Heart left ventricle (tissue), 16 donors: ENCODE measurements at regions not wholly inside any gene's neighbourhood (a gene's known extent, or its start where the extent isn't known, plus 50 kb on each side); places are given as distances from the start of the nearest gene placed in this dataset.

ENCODE experiments used
- ATAC-seq, 4 donors: fragments of 200-7000 bp; cut with Tn5 transposase; one replicate each; pipeline ENCODE4 v1.9.1; 2020 to 2022; ENCODE audit warnings: moderate library complexity in 4 of 4, mild to moderate bottlenecking in 3 of 4, moderate number of reproducible peaks in 1 of 4
- DNase-seq, 5 donors: peaks; one replicate each; pipeline ENCODE4 v3.0.0-alpha.2; 2020
- H3K27ac ChIP-seq, 12 donors: fragments of 200-600 bp; sonication (generic) in 4 of 12; one replicate each; pipeline versions ENCODE4 v1.5.0 to v1.8.0; 2016 to 2022; ENCODE audit warnings: mild to moderate bottlenecking in 2 of 12
- H3K27me3 ChIP-seq, 9 donors: fragments of 200-600 bp; sonication (generic) in 2 of 9; one replicate each; pipeline versions ENCODE4 v1.5.1 to v1.8.0; 2016 to 2022; ENCODE audit warnings: mild to moderate bottlenecking in 3 of 9
- H3K36me3 ChIP-seq, 9 donors: fragments of 200-600 bp; sonication (generic) in 2 of 9; one replicate each; pipeline versions ENCODE4 v1.5.0 to v1.8.0; 2018 to 2022; ENCODE audit warnings: mild to moderate bottlenecking in 2 of 9
- H3K4me1 ChIP-seq, 12 donors: fragments of 200-600 bp; sonication (generic) in 4 of 12; one replicate each; pipeline versions ENCODE4 v1.5.0 to v1.8.0; 2016 to 2022; ENCODE audit warnings: mild to moderate bottlenecking in 3 of 12
- H3K4me3 ChIP-seq, 12 donors: fragments of 200-600 bp; sonication (generic) in 4 of 12; one replicate each; pipeline versions ENCODE4 v1.5.0 to v1.8.0; 2017 to 2022; ENCODE audit warnings: mild to moderate bottlenecking in 9 of 12, moderate library complexity in 4 of 12
- H3K9me3 ChIP-seq, 12 donors: fragments of 200-600 bp; sonication (generic) in 4 of 12; one replicate each; pipeline versions ENCODE4 v1.5.0 to v1.8.0; 2016 to 2022; ENCODE audit warnings: mild to moderate bottlenecking in 1 of 12
- CTCF ChIP-seq, 12 donors: fragments of 200-600 bp; sonication (generic) in 4 of 12; IDR thresholded peaks; one replicate each; pipeline versions ENCODE4 v1.5.0 to v1.8.0; 2018 to 2022; ENCODE audit warnings: antibody characterized with exemption in 12 of 12, mild to moderate bottlenecking in 5 of 12
- POLR2A ChIP-seq, 2 donors: fragments of 450-650 bp; IDR thresholded peaks; one replicate each; pipeline ENCODE4 v1.6.1; 2017; ENCODE audit warnings: antibody characterized with exemption in 2 of 2, mild to moderate bottlenecking in 2 of 2, moderate library complexity in 2 of 2
- WGBS, 4 donors: extraction: QIAGEN DNeasy Blood & Tissue Kit in 2 of 4; methylation state at CpG; one replicate each; pipeline versions ENCODE4 v1.1.5 to v1.1.7; 2013 to 2018; 5-methylcytosine and 5-hydroxymethylcytosine counted together
- intact Hi-C, 10 donors: fragments of 100-400 bp; cut with DNase I; formaldehyde crosslinking; loops; one replicate each; pipeline versions ENCODE4 v1.11.1 to v1.14.2; 2022
- donor health status: ischemic (EF 13 %, LVEDD 7.1; RV severe dilation, severe dysfunction).
- donor health status: healthy with polysubstance abuse.
- donor health status: DM: no; HTN: yes; CAD: no.
- donor health status: DM: no; HTN: no; CAD: no.
- donor health status: ischemic (EF 25% LVEDD 6.9; RV normal size, moderate dysfunction).
- donor health status: ischemic (EF 25% LVEDD 5.7; RV mildly dilated, moderate dysfunction).
- donor health status: healthy.
- donor health status: DM: yes; HTN: yes; CAD: no.
- donor health status: ischemic (EF 35%, LVEDD 5.7; RV mildly dilated, moderate dysfunction).
- donor health status: nonischemic (EF 11% LVEDD 7.7; RV severe dilation, severe dysfunction).
- donor health status: DM: yes; HTN: yes; CAD: no.
- donor health status: PGD.
- donor health status: ischemic (EF 29% LVEDD 5.4; RV normal size, mild dysfunction).
- donor health status: nonischemic (EF 23%, LVEDD 6.1; RV moderate dilation, normal function).

GRCh38 chr6:21348504-21349195 lies 244.9 kb upstream of the SOX4 start:
- DNase-seq (peak in 1 of 5 donors; percentile 64), ATAC-seq (peak in 3 of 4 donors; percentile 59 to 71 (median 59))
- no peak overlapping the region for H3K27ac ChIP-seq

GRCh38 chr6:21349834-21350233 lies 243.7 kb upstream of the SOX4 start:
- H3K4me1 ChIP-seq, result peaks cover 0 to 8% (median 2%) of the 10 kb centered on the region in 12 donors
- no peaks in the 10 kb centered on the region for H3K36me3 ChIP-seq
- H3K27ac ChIP-seq, result no peak overlapping the region
- no peak for TF ChIP-seq CTCF (IDR thresholded peaks at IDR 0.05)
- 90 to 93% (median 91%) methylated on average over 3 of the region's 3 CpGs for WGBS, 4 donors
- H3K4me3 ChIP-seq, result no peak overlapping the region
- no peaks in the 10 kb centered on the region for H3K27me3 ChIP-seq
- H3K9me3 ChIP-seq, result peaks cover 0 to 3% (median 0%) of the 10 kb centered on the region in 12 donors
- DNase-seq (no peak), ATAC-seq (no peak)
- intact Hi-C loops, result loop anchor here in 1 of 10 donors (10.0 kb wide), 1 partner anchor 235 kb away; no protein-coding TSS in a partner anchor

More at GRCh38 chr6:21348504-21349195, 244.9 kb upstream of the SOX4 start:
- Histone ChIP-seq H3K4me3 (no peak overlapping the region), H3K27me3 (no peaks in the 10 kb centered on the region), H3K9me3 (peaks cover 0 to 3% (median 0%) of the 10 kb centered on the region in 12 donors), H3K36me3 (no peaks in the 10 kb centered on the region), H3K4me1 (peaks cover 0 to 8% (median 0%) of the 10 kb centered on the region in 12 donors)
- TF ChIP-seq POLR2A (IDR thresholded peaks at IDR 0.05) (no peak), CTCF (IDR thresholded peaks at IDR 0.05) (peak in 2 of 12 donors; percentile 5 to 9)
- intact Hi-C loops, result no loop called here
- WGBS, 4 donors, result 27 to 38% (median 33%) methylated on average over 7 of the region's 7 CpGs

- no peak for ATAC-seq
- no peaks in the 10 kb centered on the region for H3K27me3 ChIP-seq
- DNase-seq, result no peak
- 89 to 96% (median 92%) methylated on average over 5 of the region's 5 CpGs for WGBS, 4 donors
- H3K4me1 ChIP-seq, result peaks cover 0 to 8% (median 4%) of the 10 kb centered on the region in 12 donors
- H3K36me3 ChIP-seq, result no peaks in the 10 kb centered on the region
- H3K4me3 ChIP-seq, result no peak overlapping the region
- intact Hi-C loops, result loop anchor here in 1 of 10 donors (10.0 kb wide), 1 partner anchor 234 kb away; no protein-coding TSS in a partner anchor
- H3K9me3 ChIP-seq, result no peaks in the 10 kb centered on the region
- TF ChIP-seq CTCF (IDR thresholded peaks at IDR 0.05), result no peak
- TF ChIP-seq POLR2A (IDR thresholded peaks at IDR 0.05), result no peak
- H3K27ac ChIP-seq, result no peak overlapping the region
Observed at GRCh38 chr6:21350926-21351325, 242.6 kb upstream of the SOX4 start.

- peaks cover 0 to 8% (median 4%) of the 10 kb centered on the region in 12 donors for H3K4me1 ChIP-seq
- 82 to 96% (median 93%) methylated on average over 2 of the region's 2 CpGs for WGBS, 4 donors
- H3K27ac ChIP-seq, result no peak overlapping the region
- no peak for DNase-seq
- TF ChIP-seq CTCF (IDR thresholded peaks at IDR 0.05) (no peak), POLR2A (IDR thresholded peaks at IDR 0.05) (no peak)
- no peak for ATAC-seq
- no peak overlapping the region for H3K4me3 ChIP-seq
- no peaks in the 10 kb centered on the region for H3K9me3 ChIP-seq
- no peaks in the 10 kb centered on the region for H3K36me3 ChIP-seq
- no peaks in the 10 kb centered on the region for H3K27me3 ChIP-seq
- intact Hi-C loops, result loop anchor here in 1 of 10 donors (10.0 kb wide), 1 partner anchor 233 kb away; no protein-coding TSS in a partner anchor
Observed at GRCh38 chr6:21352131-21352530, 241.4 kb upstream of the SOX4 start.
